Loucy (cell line): ENCODE measurements at regions not wholly inside any gene's neighbourhood (a gene's known extent, or its start where the extent isn't known, plus 50 kb on each side); places are given as distances from the start of the nearest gene placed in this dataset.
"Not testable (repeated sequence)": the region's sequence is repeated elsewhere in the genome, so short reads cannot be mapped to it uniquely, and the experiment has no call there.

Experiments
- EZH2phosphoT487 ChIP-seq: fragments of 200-600 bp; IDR thresholded peaks from 2 replicates; pipeline ENCODE4 v1.6.1; 2018; ENCODE audit warnings: antibody characterized with exemption, mild to moderate bottlenecking, moderate library complexity, borderline replicate concordance
- TF ChIP-seq, protein P1 (sequence below): fragments of 200-600 bp; sonication (generic); conservative IDR thresholded peaks from 2 replicates; pipeline ENCODE4 v1.5.1; 2014; ENCODE audit warnings: mild to moderate bottlenecking, antibody characterized with exemption, low read length

DNA sequence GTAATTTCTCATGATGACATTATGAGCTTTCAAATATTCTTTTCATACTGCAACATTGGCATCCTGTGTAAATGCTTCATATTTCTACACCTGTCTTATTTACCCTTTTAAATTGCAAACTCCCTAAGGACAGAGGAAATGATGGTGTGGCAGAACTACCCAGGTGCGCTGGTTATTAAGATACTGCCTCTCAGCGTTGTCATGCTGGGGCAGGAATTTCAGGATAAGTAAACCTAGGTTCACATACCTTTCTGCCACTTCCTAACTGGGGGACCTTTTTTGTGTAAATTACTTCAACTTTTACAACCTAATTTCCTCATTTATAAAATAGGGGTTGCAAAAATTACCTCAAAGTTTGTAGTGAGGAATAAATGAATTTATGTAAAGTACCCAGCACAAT, 137.7 kb upstream of the NBPF26 start:
- TF ChIP-seq, protein P1, sequence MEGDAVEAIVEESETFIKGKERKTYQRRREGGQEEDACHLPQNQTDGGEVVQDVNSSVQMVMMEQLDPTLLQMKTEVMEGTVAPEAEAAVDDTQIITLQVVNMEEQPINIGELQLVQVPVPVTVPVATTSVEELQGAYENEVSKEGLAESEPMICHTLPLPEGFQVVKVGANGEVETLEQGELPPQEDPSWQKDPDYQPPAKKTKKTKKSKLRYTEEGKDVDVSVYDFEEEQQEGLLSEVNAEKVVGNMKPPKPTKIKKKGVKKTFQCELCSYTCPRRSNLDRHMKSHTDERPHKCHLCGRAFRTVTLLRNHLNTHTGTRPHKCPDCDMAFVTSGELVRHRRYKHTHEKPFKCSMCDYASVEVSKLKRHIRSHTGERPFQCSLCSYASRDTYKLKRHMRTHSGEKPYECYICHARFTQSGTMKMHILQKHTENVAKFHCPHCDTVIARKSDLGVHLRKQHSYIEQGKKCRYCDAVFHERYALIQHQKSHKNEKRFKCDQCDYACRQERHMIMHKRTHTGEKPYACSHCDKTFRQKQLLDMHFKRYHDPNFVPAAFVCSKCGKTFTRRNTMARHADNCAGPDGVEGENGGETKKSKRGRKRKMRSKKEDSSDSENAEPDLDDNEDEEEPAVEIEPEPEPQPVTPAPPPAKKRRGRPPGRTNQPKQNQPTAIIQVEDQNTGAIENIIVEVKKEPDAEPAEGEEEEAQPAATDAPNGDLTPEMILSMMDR, result not testable (repeated sequence)
- not testable (repeated sequence) for TF ChIP-seq EZH2phosphoT487
